Progenitor cell of endocrine pancreas (in vitro differentiated cells): ENCODE measurements at regions not wholly inside any gene's neighbourhood (a gene's known extent, or its start where the extent isn't known, plus 50 kb on each side); places are given as distances from the start of the nearest gene placed in this dataset.

ENCODE experiments used
- DNase-seq: peaks from one replicate; pipeline ENCODE4 v3.0.0; 2021; ENCODE audit warnings: low spot score; ENCODE audit not compliant: unreplicated experiment
- H3K27ac Mint-ChIP-seq: 2 replicates; pipeline ENCODE4 v1.8.0; 2021; ENCODE audit warnings: mild to moderate bottlenecking, moderate library complexity, mixed read lengths
- H3K27me3 Mint-ChIP-seq: 2 replicates; pipeline ENCODE4 v1.8.0; 2021; ENCODE audit warnings: mixed read lengths
- H3K36me3 Mint-ChIP-seq: 2 replicates; pipeline ENCODE4 v1.8.0; 2022; ENCODE audit warnings: mixed read lengths; ENCODE audit not compliant: insufficient read depth
- H3K4me1 Mint-ChIP-seq: 2 replicates; pipeline ENCODE4 v1.8.0; 2021; ENCODE audit warnings: low read depth, mixed read lengths
- H3K4me3 Mint-ChIP-seq: 2 replicates; pipeline ENCODE4 v1.8.0; 2021; ENCODE audit warnings: low read depth, mild to moderate bottlenecking, moderate library complexity, mixed read lengths
- H3K9me3 Mint-ChIP-seq: 2 replicates; pipeline ENCODE4 v1.8.0; 2021; ENCODE audit warnings: low read depth, mixed read lengths
- TF ChIP-seq, protein P1 (sequence below): fragments of 200-600 bp; sonication (generic); IDR thresholded peaks from one replicate; pipeline ENCODE4 v1.5.0; 2021; ENCODE audit warnings: antibody characterized with exemption, mild to moderate bottlenecking; ENCODE audit not compliant: unreplicated experiment

DNA sequence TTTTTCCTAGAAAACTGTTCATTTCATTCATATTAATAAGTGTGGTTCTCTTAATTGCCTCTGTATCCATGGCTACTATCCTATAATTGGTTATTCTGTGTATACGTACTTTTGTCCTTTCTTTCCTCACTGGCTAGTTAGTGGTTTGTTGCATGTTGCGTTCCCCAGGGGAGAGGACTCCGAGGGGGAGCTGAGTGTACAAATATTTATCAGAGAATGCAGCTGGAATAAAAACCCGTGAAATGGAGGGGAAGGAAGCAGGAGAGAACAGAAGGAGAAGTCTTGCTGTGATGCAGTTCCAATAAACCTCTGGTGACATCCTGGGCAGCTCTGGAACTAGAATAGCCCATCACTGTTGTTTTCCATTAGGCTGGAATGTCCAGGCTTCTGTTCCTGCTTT, 117.1 kb upstream of the RGS6 start:
- DNase-seq = no peak
- Mint-ChIP-seq H3K4me1 (no peaks in the 10 kb centered on the region), H3K36me3 (no peaks in the 10 kb centered on the region), H3K9me3 (no peaks in the 10 kb centered on the region), H3K27ac (no peak overlapping the region), H3K4me3 (no peak overlapping the region), H3K27me3 (no peaks in the 10 kb centered on the region)
- TF ChIP-seq, protein P1, sequence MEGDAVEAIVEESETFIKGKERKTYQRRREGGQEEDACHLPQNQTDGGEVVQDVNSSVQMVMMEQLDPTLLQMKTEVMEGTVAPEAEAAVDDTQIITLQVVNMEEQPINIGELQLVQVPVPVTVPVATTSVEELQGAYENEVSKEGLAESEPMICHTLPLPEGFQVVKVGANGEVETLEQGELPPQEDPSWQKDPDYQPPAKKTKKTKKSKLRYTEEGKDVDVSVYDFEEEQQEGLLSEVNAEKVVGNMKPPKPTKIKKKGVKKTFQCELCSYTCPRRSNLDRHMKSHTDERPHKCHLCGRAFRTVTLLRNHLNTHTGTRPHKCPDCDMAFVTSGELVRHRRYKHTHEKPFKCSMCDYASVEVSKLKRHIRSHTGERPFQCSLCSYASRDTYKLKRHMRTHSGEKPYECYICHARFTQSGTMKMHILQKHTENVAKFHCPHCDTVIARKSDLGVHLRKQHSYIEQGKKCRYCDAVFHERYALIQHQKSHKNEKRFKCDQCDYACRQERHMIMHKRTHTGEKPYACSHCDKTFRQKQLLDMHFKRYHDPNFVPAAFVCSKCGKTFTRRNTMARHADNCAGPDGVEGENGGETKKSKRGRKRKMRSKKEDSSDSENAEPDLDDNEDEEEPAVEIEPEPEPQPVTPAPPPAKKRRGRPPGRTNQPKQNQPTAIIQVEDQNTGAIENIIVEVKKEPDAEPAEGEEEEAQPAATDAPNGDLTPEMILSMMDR = no peak

DNA sequence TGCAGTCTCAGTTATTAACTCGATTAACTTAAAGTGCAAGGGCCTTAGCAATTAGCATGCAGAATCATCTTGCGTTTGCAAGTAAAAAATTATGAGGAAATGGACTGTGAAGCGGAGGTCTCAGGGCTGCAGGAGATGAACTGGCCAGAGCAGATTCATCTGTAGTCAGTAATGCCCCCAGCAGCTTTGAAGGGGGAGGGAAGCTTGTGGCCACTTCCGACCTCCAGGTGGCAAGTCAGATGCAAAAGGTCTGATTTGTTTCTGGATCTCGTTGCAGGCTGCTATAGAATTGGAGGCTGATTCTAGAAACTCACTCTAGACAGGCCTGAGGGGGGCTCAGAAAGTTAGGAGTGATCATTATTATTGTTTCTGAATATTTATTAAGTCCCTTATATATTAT, 107.4 kb upstream of the RGS6 start:
- Mint-ChIP-seq H3K4me3 (no peak overlapping the region), H3K27ac (no peak overlapping the region), H3K4me1 (no peaks in the 10 kb centered on the region), H3K9me3 (no peaks in the 10 kb centered on the region), H3K27me3 (no peaks in the 10 kb centered on the region), H3K36me3 (no peaks in the 10 kb centered on the region)
- DNase-seq = no peak
- TF ChIP-seq, protein P1 = no peak

GRCh38 chr14:71833476-71833875, 98.8 kb upstream of the RGS6 start:
- no peaks in the 10 kb centered on the region for H3K36me3 Mint-ChIP-seq
- TF ChIP-seq, protein P1 = no peak
- no peaks in the 10 kb centered on the region for H3K27me3 Mint-ChIP-seq
- H3K4me3 Mint-ChIP-seq = no peak overlapping the region
- H3K27ac Mint-ChIP-seq = no peak overlapping the region
- H3K9me3 Mint-ChIP-seq = peaks cover 7% of the 10 kb centered on the region
- H3K4me1 Mint-ChIP-seq = no peaks in the 10 kb centered on the region
- no peak for DNase-seq

DNA sequence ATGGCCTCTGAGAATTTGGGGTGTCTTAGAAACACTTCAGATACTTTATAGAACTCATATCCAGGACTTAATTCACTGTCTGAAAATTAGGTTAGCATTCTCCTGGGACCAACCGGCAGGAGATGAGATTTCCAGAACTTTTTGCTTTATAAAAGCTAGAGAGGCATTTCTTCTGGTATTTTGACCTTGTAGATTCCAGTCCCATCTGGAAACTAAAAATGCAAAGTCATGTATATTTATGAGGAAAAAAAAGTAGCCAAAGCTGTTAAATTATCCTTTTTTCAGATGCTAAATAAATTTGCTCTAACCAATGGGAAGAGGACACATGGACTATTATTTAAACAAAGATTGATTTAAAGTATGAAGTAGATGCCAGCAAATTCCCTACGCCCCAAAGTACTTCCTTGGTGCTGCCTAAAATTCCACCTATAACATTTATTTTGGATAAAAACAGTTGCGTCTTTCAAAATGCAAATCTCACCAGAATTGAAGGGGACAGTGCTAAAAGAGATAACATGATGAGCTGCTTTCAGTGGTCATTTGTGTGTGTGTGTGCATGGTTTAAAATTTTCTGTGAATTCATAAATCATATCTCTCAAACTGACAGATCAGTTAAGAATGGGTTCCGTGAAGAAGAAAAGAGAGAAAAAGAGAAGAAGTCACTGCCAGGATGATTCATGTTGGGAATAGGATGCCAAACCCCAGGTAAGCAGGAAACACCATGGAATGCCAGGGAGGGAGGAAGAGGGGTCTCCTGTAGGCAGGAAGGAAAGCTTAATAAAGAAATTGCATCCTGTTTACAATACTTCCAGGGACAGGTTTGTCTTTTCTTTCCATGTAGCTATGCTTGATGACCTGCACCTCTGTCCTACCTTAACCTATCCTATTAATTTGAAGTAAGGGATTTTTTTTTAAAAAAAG, 97.7 kb upstream of the RGS6 start:
- no peak overlapping the region for H3K27ac Mint-ChIP-seq
- TF ChIP-seq, protein P1 = no peak
- DNase-seq = no peak
- H3K27me3 Mint-ChIP-seq = no peaks in the 10 kb centered on the region
- no peak overlapping the region for H3K4me3 Mint-ChIP-seq
- peaks cover 7% of the 10 kb centered on the region for H3K9me3 Mint-ChIP-seq
- no peaks in the 10 kb centered on the region for H3K4me1 Mint-ChIP-seq
- H3K36me3 Mint-ChIP-seq = no peaks in the 10 kb centered on the region

DNA sequence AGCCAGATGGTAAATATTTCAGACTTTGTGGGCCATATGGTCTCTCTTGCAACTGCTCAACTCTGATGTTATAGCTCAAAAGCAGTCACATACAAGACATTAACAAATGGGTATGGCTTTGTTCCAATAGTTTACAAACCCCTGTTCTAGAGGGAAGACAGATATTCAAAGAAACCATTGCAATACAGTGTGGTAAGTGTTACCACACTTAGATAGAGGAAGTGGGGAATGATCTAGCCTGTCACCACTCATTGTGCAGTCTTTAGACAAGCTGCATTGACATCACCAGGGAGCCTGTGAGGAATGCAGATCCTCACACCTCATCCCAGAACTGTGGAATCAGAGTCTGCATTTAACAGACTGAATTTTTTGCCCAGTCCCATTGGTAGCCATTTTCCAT, 80.0 kb upstream of the RGS6 start:
- Mint-ChIP-seq H3K27ac (no peak overlapping the region), H3K4me1 (peaks cover 1% of the 10 kb centered on the region), H3K27me3 (no peaks in the 10 kb centered on the region), H3K9me3 (peaks cover 16% of the 10 kb centered on the region), H3K36me3 (peaks cover 4% of the 10 kb centered on the region), H3K4me3 (no peak overlapping the region)
- TF ChIP-seq, protein P1 = no peak
- no peak for DNase-seq
